Mesenchymal stem cell (in vitro differentiated cells and primary cell): ENCODE measurements at regions not wholly inside any gene's neighbourhood (a gene's known extent, or its start where the extent isn't known, plus 50 kb on each side); places are given as distances from the start of the nearest gene placed in this dataset.

Experiments used
- DNase-seq: peaks from one replicate; pipeline ENCODE4 v3.0.0-alpha.2; 2013
- H2AFZ ChIP-seq: one replicate; pipeline ENCODE4 v1.6.1; 2013; ENCODE audit warnings: low read depth, mild to moderate bottlenecking, control low read depth, inconsistent platforms, low read length, moderate library complexity
- H2AK5ac ChIP-seq: 2 replicates; pipeline ENCODE4 v1.6.1; 2013; ENCODE audit warnings: low read length, moderate library complexity, mild to moderate bottlenecking, inconsistent platforms; ENCODE audit not compliant: severe bottlenecking
- H2BK120ac ChIP-seq: one replicate; pipeline ENCODE4 v1.6.1; 2013; ENCODE audit warnings: low read depth, mild to moderate bottlenecking, inconsistent platforms, low read length, moderate library complexity
- H2BK12ac ChIP-seq, 2 experiments: one replicate each; pipeline ENCODE4 v1.6.1; 2013; ENCODE audit warnings: inconsistent platforms in 2 of 2, low read length in 2 of 2, mild to moderate bottlenecking in 2 of 2, moderate library complexity in 2 of 2, control low read depth in 1 of 2
- H2BK15ac ChIP-seq: one replicate; pipeline ENCODE4 v1.6.1; 2013; ENCODE audit warnings: mild to moderate bottlenecking, low read depth, inconsistent platforms; ENCODE audit not compliant: poor library complexity, severe bottlenecking
- H2BK5ac ChIP-seq: 2 replicates; pipeline ENCODE4 v1.6.1; 2013; ENCODE audit warnings: low read depth, mild to moderate bottlenecking, low read length, control low read depth, inconsistent platforms; ENCODE audit not compliant: poor library complexity, severe bottlenecking
- H3K14ac ChIP-seq, 2 experiments: one replicate each; pipeline ENCODE4 v1.6.1; 2013; ENCODE audit warnings: inconsistent platforms in 2 of 2, low read length in 2 of 2, control low read depth in 1 of 2, mild to moderate bottlenecking in 1 of 2, moderate library complexity in 1 of 2
- H3K18ac ChIP-seq, 2 experiments: one replicate each; pipeline ENCODE4 v1.6.1; 2013; ENCODE audit warnings: inconsistent platforms in 2 of 2, low read length in 2 of 2, control low read depth in 1 of 2, low read depth in 1 of 2, mild to moderate bottlenecking in 1 of 2
- H3K23ac ChIP-seq, 2 experiments: one replicate each; pipeline ENCODE4 v1.6.1; 2013; ENCODE audit warnings: inconsistent platforms in 2 of 2, low read length in 2 of 2, mild to moderate bottlenecking in 2 of 2, moderate library complexity in 2 of 2, control low read depth in 1 of 2
- H3K27ac ChIP-seq: 2 replicates; pipeline ENCODE4 v1.5.1; 2013; ENCODE audit warnings: mild to moderate bottlenecking, moderate library complexity, low read length, control low read depth, inconsistent platforms; ENCODE audit not compliant: poor library complexity, severe bottlenecking
- H3K27me3 ChIP-seq, 2 experiments: 2 replicates each; pipeline versions ENCODE4 v1.6.1 to v1.7.0; 2013; ENCODE audit warnings: low read length in 2 of 2, mild to moderate bottlenecking in 2 of 2, moderate library complexity in 2 of 2, control low read depth in 1 of 2, inconsistent platforms in 1 of 2; ENCODE audit not compliant: control insufficient read depth in 1 of 2, insufficient read depth in 1 of 2
- H3K36me3 ChIP-seq, 2 experiments: 2 replicates each; pipeline versions ENCODE4 v1.6.1 to v1.7.0; 2013; ENCODE audit warnings: low read length in 2 of 2, control low read depth in 1 of 2, inconsistent platforms in 1 of 2, low read depth in 1 of 2, mild to moderate bottlenecking in 1 of 2; ENCODE audit not compliant: insufficient read depth in 2 of 2, control insufficient read depth in 1 of 2
- H3K4ac ChIP-seq, 2 experiments: one replicate each; pipeline ENCODE4 v1.6.1; 2013; ENCODE audit warnings: inconsistent platforms in 2 of 2, low read length in 2 of 2, mild to moderate bottlenecking in 2 of 2, moderate library complexity in 2 of 2, control low read depth in 1 of 2, low read depth in 1 of 2
- H3K4me1 ChIP-seq: 2 replicates; pipeline ENCODE4 v1.6.1; 2013; ENCODE audit warnings: low read depth, low read length, control low read depth; ENCODE audit not compliant: control insufficient read depth, insufficient read depth
- H3K4me2 ChIP-seq: 2 replicates; pipeline ENCODE4 v1.6.1; 2013; ENCODE audit warnings: low read length, mild to moderate bottlenecking, inconsistent platforms; ENCODE audit not compliant: poor library complexity, severe bottlenecking
- H3K4me3 ChIP-seq, 2 experiments: 2 replicates each; pipeline versions ENCODE4 v1.5.1 to v1.7.0; 2013; ENCODE audit warnings: low read length in 2 of 2, mild to moderate bottlenecking in 2 of 2, control low read depth in 1 of 2, low read depth in 1 of 2; ENCODE audit not compliant: insufficient read depth in 1 of 2
- H3K79me1 ChIP-seq: replicated peaks from 2 replicates; pipeline ENCODE4 v1.6.1; 2013; ENCODE audit warnings: mild to moderate bottlenecking, control low read depth, low read length, inconsistent platforms; ENCODE audit not compliant: poor library complexity, severe bottlenecking
- H3K9ac ChIP-seq: 2 replicates; pipeline ENCODE4 v1.7.0; 2013; ENCODE audit warnings: mild to moderate bottlenecking, low read length, moderate library complexity
- H3K9me3 ChIP-seq: 2 replicates; pipeline ENCODE4 v1.7.0; 2013; ENCODE audit warnings: mild to moderate bottlenecking, low read length; ENCODE audit not compliant: control insufficient read depth
- H4K8ac ChIP-seq: one replicate; pipeline ENCODE4 v1.6.1; 2013; ENCODE audit warnings: inconsistent platforms, mild to moderate bottlenecking, low read length, moderate library complexity
- H4K91ac ChIP-seq: one replicate; pipeline ENCODE4 v1.6.1; 2013; ENCODE audit warnings: mild to moderate bottlenecking, low read length, inconsistent platforms
- WGBS: methylation state at CpG from one replicate; pipeline ENCODE4 v1.1.7; 2013; ENCODE audit warnings: mixed read lengths; 5-methylcytosine and 5-hydroxymethylcytosine counted together

- Histone ChIP-seq H3K27me3 (no peaks in the 10 kb centered on the region), H3K9ac (no peak overlapping the region), H3K27ac (no peak overlapping the region), H3K79me1 (no peaks in the 10 kb centered on the region), H2BK120ac (no peak overlapping the region), H2BK5ac (no peak overlapping the region), H2AK5ac (no peak overlapping the region), H3K18ac (no peak overlapping the region), H3K4ac (no peak overlapping the region), H4K8ac (no peak overlapping the region), H2BK15ac (no peak overlapping the region), H4K91ac (no peak overlapping the region), H3K4me1 (no peaks in the 10 kb centered on the region), H3K4me2 (no peak overlapping the region), H3K9me3 (no peaks in the 10 kb centered on the region), H3K4me3 (peak overlapping the region in 1 of 2 experiments; percentile 6), H2BK12ac (no peak overlapping the region), H3K36me3 (no peaks in the 10 kb centered on the region), H3K23ac (no peak overlapping the region), H3K14ac (no peak overlapping the region), H2AFZ (no peak overlapping the region)
- DNase-seq: no peak
- whole genome bisulfite sequencing: 0% methylated on average over 1 of the region's 1 CpG
Measured at GRCh38 chr3:159130108-159130507, 328.3 kb downstream of the MFSD1 start.

DNA sequence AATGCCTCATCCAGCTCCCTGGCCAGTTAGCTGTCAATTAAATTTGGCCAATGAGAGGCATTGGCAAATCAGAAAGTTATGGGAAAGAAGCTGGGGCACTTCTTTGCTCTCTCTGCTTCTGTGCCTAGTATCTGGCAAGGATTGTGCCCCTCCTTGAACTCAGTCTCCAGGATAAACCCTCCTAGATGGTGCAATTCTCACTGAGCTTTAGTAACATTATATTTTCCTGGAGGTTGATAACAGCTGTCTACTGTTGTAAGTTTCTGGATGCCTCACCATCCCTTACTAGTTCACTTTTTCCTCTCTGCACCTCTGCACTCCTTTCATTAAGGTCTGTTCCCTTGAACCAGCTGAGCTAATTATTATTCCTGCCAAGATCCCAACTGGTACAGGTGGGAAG, 329.5 kb downstream of the MFSD1 start:
- H2BK12ac ChIP-seq: peak overlapping the region in 1 of 2 experiments; percentile 34
- no peak overlapping the region for H3K27ac ChIP-seq

GRCh38 chr3:159137949-159138348, 336.1 kb downstream of the MFSD1 start:
- no peak overlapping the region for H4K8ac ChIP-seq
- no peak overlapping the region for H2BK12ac ChIP-seq
- H3K4me2 ChIP-seq: no peak overlapping the region
- no peaks in the 10 kb centered on the region for H3K36me3 ChIP-seq
- H3K14ac ChIP-seq: no peak overlapping the region
- no peaks in the 10 kb centered on the region for H3K4me1 ChIP-seq
- H3K23ac ChIP-seq: no peak overlapping the region
- no peak overlapping the region for H2BK5ac ChIP-seq
- no peak overlapping the region for H4K91ac ChIP-seq
- H3K18ac ChIP-seq: no peak overlapping the region
- no peak overlapping the region for H3K9ac ChIP-seq
- H3K79me1 ChIP-seq: no peaks in the 10 kb centered on the region
- H3K4me3 ChIP-seq: no peak overlapping the region
- peak; percentile 27 for DNase-seq
- WGBS: 42% methylated on average over 3 of the region's 3 CpGs
- no peak overlapping the region for H2AFZ ChIP-seq
- H2BK15ac ChIP-seq: no peak overlapping the region
- H3K27ac ChIP-seq: no peak overlapping the region
- H2BK120ac ChIP-seq: no peak overlapping the region
- H2AK5ac ChIP-seq: no peak overlapping the region
- H3K9me3 ChIP-seq: no peaks in the 10 kb centered on the region
- no peaks in the 10 kb centered on the region for H3K27me3 ChIP-seq
- no peak overlapping the region for H3K4ac ChIP-seq

More for the DNA sequence above, 329.5 kb downstream of the MFSD1 start:
- Histone ChIP-seq H2AFZ (peak overlapping the region; percentile 3), H2BK120ac (peak overlapping the region; percentile 11), H4K91ac (no peak overlapping the region), H3K9me3 (no peaks in the 10 kb centered on the region), H3K14ac (no peak overlapping the region), H3K23ac (no peak overlapping the region), H4K8ac (no peak overlapping the region), H2BK15ac (no peak overlapping the region), H3K4me1 (no peaks in the 10 kb centered on the region), H3K9ac (no peak overlapping the region), H3K4ac (no peak overlapping the region), H3K18ac (peak overlapping the region; percentile 3), H2BK5ac (no peak overlapping the region), H3K4me3 (no peak overlapping the region), H3K27me3 (no peaks in the 10 kb centered on the region), H3K4me2 (no peak overlapping the region), H3K79me1 (no peaks in the 10 kb centered on the region), H3K36me3 (no peaks in the 10 kb centered on the region), H2AK5ac (no peak overlapping the region)
- peak; percentile 5 for DNase-seq

DNA sequence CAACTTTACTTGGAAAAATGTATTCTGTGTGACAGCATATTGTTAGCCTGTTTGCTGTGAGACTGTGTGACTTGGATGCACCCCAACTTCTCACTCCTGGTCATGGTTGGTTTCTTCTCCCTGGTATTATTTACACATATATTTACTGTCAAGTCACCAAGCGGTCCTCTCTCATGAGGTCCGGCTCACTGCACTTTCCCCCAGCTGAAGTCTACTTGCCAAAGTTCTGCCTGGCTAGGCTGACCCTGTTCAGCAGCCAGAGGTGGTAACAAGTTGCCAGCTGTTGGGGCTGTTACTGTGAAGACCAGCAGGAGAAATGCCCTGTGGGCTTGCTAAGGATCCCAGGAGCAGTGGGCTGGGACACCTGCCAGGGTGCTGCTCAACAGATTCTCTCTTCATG, 337.5 kb downstream of the MFSD1 start:
- no peaks in the 10 kb centered on the region for H3K9me3 ChIP-seq
- no peaks in the 10 kb centered on the region for H3K4me1 ChIP-seq
- H4K91ac ChIP-seq: no peak overlapping the region
- H2BK15ac ChIP-seq: no peak overlapping the region
- H2BK5ac ChIP-seq: no peak overlapping the region
- no peaks in the 10 kb centered on the region for H3K27me3 ChIP-seq
- peak overlapping the region in 1 of 2 experiments; percentile 35 for H3K14ac ChIP-seq
- no peak overlapping the region for H2BK12ac ChIP-seq
- H3K23ac ChIP-seq: no peak overlapping the region
- no peak for DNase-seq
- H2BK120ac ChIP-seq: no peak overlapping the region
- no peak overlapping the region for H2AK5ac ChIP-seq
- H3K4me2 ChIP-seq: no peak overlapping the region
- no peaks in the 10 kb centered on the region for H3K79me1 ChIP-seq
- no peaks in the 10 kb centered on the region for H3K36me3 ChIP-seq
- H3K4ac ChIP-seq: no peak overlapping the region
- H3K9ac ChIP-seq: no peak overlapping the region
- H4K8ac ChIP-seq: no peak overlapping the region
- H3K4me3 ChIP-seq: no peak overlapping the region
- H3K18ac ChIP-seq: no peak overlapping the region
- H3K27ac ChIP-seq: no peak overlapping the region
- WGBS: 100% methylated on average over 2 of the region's 2 CpGs
- H2AFZ ChIP-seq: no peak overlapping the region
